Gastrocnemius medialis (tissue), 4 donors: ENCODE measurements at regions not wholly inside any gene's neighbourhood (a gene's known extent, or its start where the extent isn't known, plus 50 kb on each side); places are given as distances from the start of the nearest gene placed in this dataset.

Experiments used
- ATAC-seq, 2 donors: fragments of 150-250 bp; one replicate each; pipeline ENCODE4 v1.9.1; 2016
- DNase-seq, 2 donors: peaks; one replicate each; pipeline ENCODE4 v3.0.0-alpha.2; 2019
- H3K27ac ChIP-seq, 4 donors: fragments of 200-600 bp; sonication (generic); 1 replicate in 1 of 4; 2 replicates in 3 of 4; pipeline ENCODE4 v1.5.1; 2016 to 2018; ENCODE audit warnings: mild to moderate bottlenecking in 2 of 4, moderate library complexity in 1 of 4
- H3K27me3 ChIP-seq, 3 donors: fragments of 200-600 bp; sonication (generic) in 2 of 3; 1 replicate in 1 of 3; 2 replicates in 2 of 3; pipeline versions ENCODE4 v1.5.1 to v1.6.0; 2016 to 2019; ENCODE audit warnings: mild to moderate bottlenecking in 1 of 3, moderate library complexity in 1 of 3
- H3K36me3 ChIP-seq, 2 donors: fragments of 200-600 bp; sonication (generic) in 1 of 2; one replicate each; pipeline ENCODE4 v1.5.1; 2017 to 2018
- H3K4me1 ChIP-seq, 2 donors: fragments of 200-600 bp; sonication (generic) in 1 of 2; one replicate each; pipeline ENCODE4 v1.5.1; 2016 to 2017; ENCODE audit warnings: mild to moderate bottlenecking in 2 of 2
- H3K4me3 ChIP-seq, 4 donors: fragments of 200-600 bp; sonication (generic) in 3 of 4; 1 replicate in 1 of 4; 2 replicates in 3 of 4; pipeline ENCODE4 v1.5.1; 2016 to 2019; ENCODE audit warnings: mild to moderate bottlenecking in 2 of 4
- H3K9me3 ChIP-seq, 3 donors: fragments of 200-600 bp; sonication (generic) in 2 of 3; 1 replicate in 1 of 3; 2 replicates in 2 of 3; pipeline ENCODE4 v1.5.1; 2016 to 2019
- POLR2A ChIP-seq, 2 donors: fragments of 450-650 bp; IDR thresholded peaks; one replicate each; pipeline ENCODE4 v1.6.1; 2017; ENCODE audit warnings: antibody characterized with exemption in 2 of 2, mild to moderate bottlenecking in 2 of 2, moderate library complexity in 2 of 2
- in situ Hi-C, 4 donors: fragments of 200-750 bp; cut with MboI; loops; one replicate each; pipeline versions ENCODE4 v1.15.0 to v1.8.0; 2017; ENCODE audit warnings: low sequenced_read_pairs in 4 of 4
- intact Hi-C: fragments of 100-400 bp; cut with DNase I; formaldehyde crosslinking; loops from one replicate; pipeline ENCODE4 v1.15.1; 2023; ENCODE audit warnings: low total_unique reads
- TF ChIP-seq, protein P1 (sequence below), 5 experiments: fragments of 450-650 bp in 3 of 5; fragments of 200-600 bp in 2 of 5; sonication (generic) in 2 of 5; IDR thresholded peaks in 4 of 5; conservative IDR thresholded peaks in 1 of 5; 1 replicate in 4 of 5; 2 replicates in 1 of 5; pipeline ENCODE4 v1.5.1; 2016 to 2019; ENCODE audit warnings: antibody characterized with exemption in 5 of 5, mild to moderate bottlenecking in 3 of 5, moderate library complexity in 3 of 5

DNA sequence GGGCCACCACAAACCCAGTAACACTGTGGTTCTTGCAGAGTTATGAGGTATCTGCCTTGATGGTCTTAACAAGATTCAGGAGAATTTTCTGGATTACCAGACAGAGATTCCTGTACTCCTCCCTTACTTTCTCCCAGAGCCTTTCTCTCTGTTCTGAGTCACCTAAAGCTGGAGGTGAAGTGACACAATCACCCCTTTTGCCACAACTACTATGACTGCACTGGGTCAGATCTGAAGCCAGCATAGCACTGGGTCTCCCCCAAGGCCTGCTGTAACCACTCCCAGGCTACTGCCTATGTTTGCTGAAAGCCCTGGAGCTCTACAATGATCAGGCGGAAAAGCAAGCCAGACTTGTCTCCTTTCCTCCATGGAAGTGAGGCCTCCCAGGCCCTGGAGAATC, 156.7 kb upstream of the NEGR1 start:
- ATAC-seq (no peak), DNase-seq (no peak)
- Histone ChIP-seq H3K36me3 (no peaks in the 10 kb centered on the region), H3K9me3 (no peaks in the 10 kb centered on the region), H3K4me1 (no peaks in the 10 kb centered on the region), H3K27me3 (no peaks in the 10 kb centered on the region), H3K4me3 (no peak overlapping the region), H3K27ac (no peak overlapping the region)
- in situ Hi-C loops = no loop called here
- TF ChIP-seq, protein P1, sequence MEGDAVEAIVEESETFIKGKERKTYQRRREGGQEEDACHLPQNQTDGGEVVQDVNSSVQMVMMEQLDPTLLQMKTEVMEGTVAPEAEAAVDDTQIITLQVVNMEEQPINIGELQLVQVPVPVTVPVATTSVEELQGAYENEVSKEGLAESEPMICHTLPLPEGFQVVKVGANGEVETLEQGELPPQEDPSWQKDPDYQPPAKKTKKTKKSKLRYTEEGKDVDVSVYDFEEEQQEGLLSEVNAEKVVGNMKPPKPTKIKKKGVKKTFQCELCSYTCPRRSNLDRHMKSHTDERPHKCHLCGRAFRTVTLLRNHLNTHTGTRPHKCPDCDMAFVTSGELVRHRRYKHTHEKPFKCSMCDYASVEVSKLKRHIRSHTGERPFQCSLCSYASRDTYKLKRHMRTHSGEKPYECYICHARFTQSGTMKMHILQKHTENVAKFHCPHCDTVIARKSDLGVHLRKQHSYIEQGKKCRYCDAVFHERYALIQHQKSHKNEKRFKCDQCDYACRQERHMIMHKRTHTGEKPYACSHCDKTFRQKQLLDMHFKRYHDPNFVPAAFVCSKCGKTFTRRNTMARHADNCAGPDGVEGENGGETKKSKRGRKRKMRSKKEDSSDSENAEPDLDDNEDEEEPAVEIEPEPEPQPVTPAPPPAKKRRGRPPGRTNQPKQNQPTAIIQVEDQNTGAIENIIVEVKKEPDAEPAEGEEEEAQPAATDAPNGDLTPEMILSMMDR (IDR thresholded peaks at IDR 0.05 in 4 of 5, conservative IDR thresholded peaks at IDR 0.05 in 1 of 5) = no peak
- no peak for TF ChIP-seq POLR2A (IDR thresholded peaks at IDR 0.05)
- intact Hi-C loops = no loop called here

DNA sequence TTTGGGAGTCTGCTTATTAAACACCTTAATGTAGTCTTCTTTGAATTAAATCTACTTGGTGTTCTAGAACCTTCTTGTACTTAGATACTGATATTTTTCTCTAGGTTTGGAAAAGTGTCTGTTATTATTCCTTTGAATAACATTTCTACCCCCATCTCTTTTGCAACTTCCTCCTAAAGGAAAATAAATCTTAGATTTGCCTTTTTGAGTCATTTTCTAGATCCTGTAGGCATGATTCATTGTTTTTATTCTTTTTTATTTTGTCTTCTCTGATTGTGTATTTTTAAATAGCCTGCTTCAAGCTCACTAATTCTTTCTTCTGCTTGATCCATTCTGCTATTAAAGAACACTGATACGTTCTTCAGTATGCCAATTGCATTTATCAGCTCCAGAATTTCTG, 155.9 kb upstream of the NEGR1 start:
- H3K27ac ChIP-seq = no peak overlapping the region
- ATAC-seq (no peak), DNase-seq (no peak)
- H3K4me3 ChIP-seq = no peak overlapping the region
- no peaks in the 10 kb centered on the region for H3K9me3 ChIP-seq
- TF ChIP-seq POLR2A (IDR thresholded peaks at IDR 0.05) = no peak
- TF ChIP-seq, protein P1 (IDR thresholded peaks at IDR 0.05 in 4 of 5, conservative IDR thresholded peaks at IDR 0.05 in 1 of 5) = no peak
- in situ Hi-C loops = no loop called here
- H3K4me1 ChIP-seq = no peaks in the 10 kb centered on the region
- intact Hi-C loops = no loop called here
- H3K36me3 ChIP-seq = no peaks in the 10 kb centered on the region
- no peaks in the 10 kb centered on the region for H3K27me3 ChIP-seq

DNA sequence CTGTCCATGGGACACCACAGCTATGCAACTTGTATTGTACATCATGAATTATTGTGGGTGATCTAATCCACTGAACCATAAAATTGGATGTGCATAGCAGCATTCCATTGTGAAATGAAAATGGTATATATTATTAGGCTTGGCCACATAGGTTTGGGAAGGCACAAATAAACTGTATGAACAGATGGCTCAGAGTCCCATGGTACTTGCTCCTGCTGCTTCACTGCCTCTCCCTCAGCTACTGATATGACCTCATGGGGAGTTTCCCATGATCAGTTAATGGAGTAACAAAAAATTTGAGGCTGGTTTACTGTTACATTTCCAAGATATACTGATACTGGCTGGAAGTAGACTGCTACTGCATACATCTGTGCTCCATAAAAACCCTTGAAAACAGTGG, 152.7 kb upstream of the NEGR1 start:
- H3K4me3 ChIP-seq = no peak overlapping the region
- in situ Hi-C loops = no loop called here
- H3K27me3 ChIP-seq = no peaks in the 10 kb centered on the region
- TF ChIP-seq POLR2A (IDR thresholded peaks at IDR 0.05) = no peak
- TF ChIP-seq, protein P1 (IDR thresholded peaks at IDR 0.05 in 4 of 5, conservative IDR thresholded peaks at IDR 0.05 in 1 of 5) = no peak
- no peak for ATAC-seq
- intact Hi-C loops = no loop called here
- no peaks in the 10 kb centered on the region for H3K36me3 ChIP-seq
- H3K4me1 ChIP-seq = no peaks in the 10 kb centered on the region
- no peak overlapping the region for H3K27ac ChIP-seq
- no peaks in the 10 kb centered on the region for H3K9me3 ChIP-seq
- DNase-seq = no peak

DNA sequence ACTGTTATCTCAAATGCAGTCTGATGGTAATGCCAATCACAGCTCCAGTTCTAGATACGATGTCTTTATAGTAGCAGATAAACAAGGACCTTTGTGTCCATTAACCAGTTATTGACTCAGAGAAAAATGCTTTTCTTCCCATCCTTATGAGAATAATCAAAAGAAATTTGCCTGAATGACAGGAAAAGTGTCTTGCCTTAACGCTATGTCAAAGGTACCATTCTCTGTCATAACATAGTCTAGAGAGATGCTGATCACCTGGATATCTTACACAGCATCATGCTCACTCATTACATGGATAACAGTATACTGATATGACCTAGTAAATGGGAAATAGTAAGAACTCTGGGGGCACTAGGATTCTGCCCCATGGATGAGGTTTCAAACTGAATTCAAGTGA, 151.7 kb upstream of the NEGR1 start:
- in situ Hi-C loops = no loop called here
- H3K9me3 ChIP-seq = no peaks in the 10 kb centered on the region
- DNase-seq (no peak), ATAC-seq (no peak)
- H3K4me1 ChIP-seq = no peaks in the 10 kb centered on the region
- no peak for TF ChIP-seq POLR2A (IDR thresholded peaks at IDR 0.05)
- TF ChIP-seq, protein P1 (IDR thresholded peaks at IDR 0.05 in 4 of 5, conservative IDR thresholded peaks at IDR 0.05 in 1 of 5) = no peak
- H3K27ac ChIP-seq = no peak overlapping the region
- no peaks in the 10 kb centered on the region for H3K36me3 ChIP-seq
- intact Hi-C loops = no loop called here
- H3K27me3 ChIP-seq = no peaks in the 10 kb centered on the region
- H3K4me3 ChIP-seq = no peak overlapping the region

DNA sequence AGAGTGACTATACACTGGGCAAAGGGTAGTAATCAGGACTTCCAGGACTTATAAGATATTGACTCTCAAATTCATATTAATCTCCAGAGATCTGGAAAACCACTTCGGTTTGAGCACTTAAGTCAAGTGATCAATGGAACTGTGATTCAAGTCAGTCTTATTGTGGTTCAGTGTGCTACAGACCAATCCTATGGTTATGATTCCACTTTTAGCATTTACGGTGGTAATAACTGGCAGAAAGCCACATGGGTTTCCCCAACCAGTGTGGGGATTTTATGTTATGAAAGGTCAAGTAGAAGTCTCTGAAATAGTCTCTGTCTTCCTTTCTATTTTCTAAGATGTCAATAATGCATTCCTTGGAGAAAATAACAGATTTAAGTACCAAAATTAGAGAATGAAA, 151.3 kb upstream of the NEGR1 start:
- in situ Hi-C loops (no loop called here), intact Hi-C loops (no loop called here)
- no peak overlapping the region for H3K27ac ChIP-seq
- no peaks in the 10 kb centered on the region for H3K9me3 ChIP-seq
- no peaks in the 10 kb centered on the region for H3K4me1 ChIP-seq
- TF ChIP-seq, protein P1 (IDR thresholded peaks at IDR 0.05 in 4 of 5, conservative IDR thresholded peaks at IDR 0.05 in 1 of 5) = no peak
- no peak for TF ChIP-seq POLR2A (IDR thresholded peaks at IDR 0.05)
- ATAC-seq (no peak), DNase-seq (no peak)
- H3K27me3 ChIP-seq = no peaks in the 10 kb centered on the region
- H3K4me3 ChIP-seq = no peak overlapping the region
- H3K36me3 ChIP-seq = no peaks in the 10 kb centered on the region
